ENCODE measurements at regions not wholly inside any gene's neighbourhood (a gene's known extent, or its start where the extent isn't known, plus 50 kb on each side); places are given as distances from the start of the nearest gene placed in this dataset.
"Not testable (repeated sequence)": the region's sequence is repeated elsewhere in the genome, so short reads cannot be mapped to it uniquely, and the experiment has no call there.

DNA sequence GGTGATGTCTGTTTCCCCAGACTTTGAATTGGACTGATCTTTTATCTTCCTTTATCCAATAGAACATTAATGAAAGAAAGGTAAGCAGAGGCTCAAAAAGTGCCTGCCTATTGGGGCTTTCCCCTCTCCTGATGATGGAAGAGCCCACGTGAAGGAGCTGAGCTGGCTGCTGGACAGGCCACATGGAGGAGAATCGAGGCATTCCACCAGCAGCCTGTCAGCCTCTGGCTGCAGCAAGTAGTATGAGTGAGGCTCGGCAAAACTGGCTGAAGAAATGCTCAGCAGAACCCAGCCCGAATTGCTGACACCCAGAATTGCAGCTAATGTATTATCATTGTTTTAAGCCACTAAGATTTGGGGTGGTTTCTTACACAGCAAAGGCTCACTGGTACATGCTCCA lies 66.5 kb upstream of the STC2 start:
- Mint-ChIP-seq H3K4me3 (ENCODE audit: unreplicated experiment) (no peak overlapping the region), H3K4me1 (ENCODE audit: unreplicated experiment) (peaks cover 17% of the 10 kb centered on the region), H3K9me3 (ENCODE audit: unreplicated experiment) (peaks cover 3% of the 10 kb centered on the region), H3K36me3 (ENCODE audit: unreplicated experiment) (no peaks in the 10 kb centered on the region), H3K27ac (ENCODE audit: unreplicated experiment) (no peak overlapping the region), H3K27me3 (ENCODE audit: unreplicated experiment) (no peaks in the 10 kb centered on the region)
- DNase-seq (ENCODE audit: extremely low spot score, unreplicated experiment): no peak
- TF ChIP-seq, protein P1, sequence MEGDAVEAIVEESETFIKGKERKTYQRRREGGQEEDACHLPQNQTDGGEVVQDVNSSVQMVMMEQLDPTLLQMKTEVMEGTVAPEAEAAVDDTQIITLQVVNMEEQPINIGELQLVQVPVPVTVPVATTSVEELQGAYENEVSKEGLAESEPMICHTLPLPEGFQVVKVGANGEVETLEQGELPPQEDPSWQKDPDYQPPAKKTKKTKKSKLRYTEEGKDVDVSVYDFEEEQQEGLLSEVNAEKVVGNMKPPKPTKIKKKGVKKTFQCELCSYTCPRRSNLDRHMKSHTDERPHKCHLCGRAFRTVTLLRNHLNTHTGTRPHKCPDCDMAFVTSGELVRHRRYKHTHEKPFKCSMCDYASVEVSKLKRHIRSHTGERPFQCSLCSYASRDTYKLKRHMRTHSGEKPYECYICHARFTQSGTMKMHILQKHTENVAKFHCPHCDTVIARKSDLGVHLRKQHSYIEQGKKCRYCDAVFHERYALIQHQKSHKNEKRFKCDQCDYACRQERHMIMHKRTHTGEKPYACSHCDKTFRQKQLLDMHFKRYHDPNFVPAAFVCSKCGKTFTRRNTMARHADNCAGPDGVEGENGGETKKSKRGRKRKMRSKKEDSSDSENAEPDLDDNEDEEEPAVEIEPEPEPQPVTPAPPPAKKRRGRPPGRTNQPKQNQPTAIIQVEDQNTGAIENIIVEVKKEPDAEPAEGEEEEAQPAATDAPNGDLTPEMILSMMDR (IDR thresholded peaks at IDR 0.05): no peak

DNA sequence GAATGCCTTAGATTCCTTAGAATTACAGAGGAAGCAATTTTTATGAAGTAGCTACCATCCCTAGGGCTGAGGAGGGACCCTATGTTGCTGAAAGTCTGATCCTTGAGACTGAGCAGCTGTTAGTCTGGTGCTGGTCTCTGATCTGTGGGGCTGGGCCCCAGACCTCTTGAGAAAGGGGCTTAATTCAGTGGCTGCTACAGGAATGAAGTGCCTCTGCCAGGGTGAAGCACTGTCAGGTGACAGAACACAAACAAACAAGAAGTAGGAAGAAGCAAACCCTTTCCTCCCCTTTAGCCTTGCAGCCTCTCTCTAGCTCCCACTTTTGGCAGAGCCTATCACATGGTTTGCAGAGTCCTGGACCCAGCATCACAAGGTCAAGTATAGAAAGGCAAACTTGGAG lies 64.0 kb upstream of the STC2 start:
- Mint-ChIP-seq H3K36me3 (ENCODE audit: unreplicated experiment) (no peaks in the 10 kb centered on the region), H3K27me3 (ENCODE audit: unreplicated experiment) (no peaks in the 10 kb centered on the region), H3K27ac (ENCODE audit: unreplicated experiment) (no peak overlapping the region), H3K4me1 (ENCODE audit: unreplicated experiment) (peaks cover 13% of the 10 kb centered on the region), H3K9me3 (ENCODE audit: unreplicated experiment) (peaks cover 3% of the 10 kb centered on the region), H3K4me3 (ENCODE audit: unreplicated experiment) (no peak overlapping the region)
- TF ChIP-seq, protein P1 (IDR thresholded peaks at IDR 0.05): no peak
- DNase-seq (ENCODE audit: extremely low spot score, unreplicated experiment): no peak

DNA sequence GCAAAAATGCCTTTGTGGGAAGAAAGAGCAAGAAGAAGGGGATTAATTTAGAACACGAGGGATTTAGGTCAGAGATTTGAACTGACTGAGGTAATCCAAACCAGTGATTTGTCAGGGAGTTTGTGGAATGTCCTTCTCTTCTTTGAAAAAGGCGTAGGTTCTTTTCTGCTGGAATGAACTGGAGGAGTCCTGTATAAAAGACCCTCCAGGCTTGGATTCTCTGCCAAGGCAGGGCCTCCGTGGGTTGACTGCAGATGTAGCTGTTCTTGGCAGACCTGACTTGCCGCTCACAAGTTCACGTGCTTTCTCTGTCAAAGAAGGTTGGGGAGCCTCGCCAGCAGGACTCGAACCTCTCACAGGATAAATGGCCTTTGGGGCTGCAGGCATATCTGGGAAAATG lies 62.8 kb upstream of the STC2 start:
- Mint-ChIP-seq H3K4me3 (ENCODE audit: unreplicated experiment) (no peak overlapping the region), H3K4me1 (ENCODE audit: unreplicated experiment) (peaks cover 11% of the 10 kb centered on the region), H3K27ac (ENCODE audit: unreplicated experiment) (no peak overlapping the region), H3K36me3 (ENCODE audit: unreplicated experiment) (no peaks in the 10 kb centered on the region), H3K27me3 (ENCODE audit: unreplicated experiment) (no peaks in the 10 kb centered on the region), H3K9me3 (ENCODE audit: unreplicated experiment) (peaks cover 3% of the 10 kb centered on the region)
- DNase-seq (ENCODE audit: extremely low spot score, unreplicated experiment): peak; percentile 48
- TF ChIP-seq, protein P1 (IDR thresholded peaks at IDR 0.05): no peak

DNA sequence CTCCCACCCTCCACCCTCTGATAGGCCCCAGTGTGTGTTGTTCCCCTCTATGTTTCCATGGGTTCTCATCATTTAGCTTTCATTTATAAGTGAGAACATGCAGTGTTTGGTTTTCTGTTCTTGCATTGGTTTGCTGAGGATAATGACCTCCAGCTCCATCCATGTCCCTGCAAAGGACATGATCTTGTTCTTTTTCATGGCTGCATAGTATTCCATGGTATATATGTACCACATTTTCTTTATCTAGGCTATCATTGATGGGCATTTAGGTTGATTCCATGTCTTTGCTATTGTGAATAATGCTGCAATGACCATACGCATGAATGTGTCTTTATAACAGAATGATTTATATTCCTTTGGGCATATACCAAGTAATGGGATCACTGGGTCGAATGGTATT lies 59.1 kb upstream of the STC2 start:
- not testable (repeated sequence) for H3K36me3 Mint-ChIP-seq (ENCODE audit: unreplicated experiment)

DNA sequence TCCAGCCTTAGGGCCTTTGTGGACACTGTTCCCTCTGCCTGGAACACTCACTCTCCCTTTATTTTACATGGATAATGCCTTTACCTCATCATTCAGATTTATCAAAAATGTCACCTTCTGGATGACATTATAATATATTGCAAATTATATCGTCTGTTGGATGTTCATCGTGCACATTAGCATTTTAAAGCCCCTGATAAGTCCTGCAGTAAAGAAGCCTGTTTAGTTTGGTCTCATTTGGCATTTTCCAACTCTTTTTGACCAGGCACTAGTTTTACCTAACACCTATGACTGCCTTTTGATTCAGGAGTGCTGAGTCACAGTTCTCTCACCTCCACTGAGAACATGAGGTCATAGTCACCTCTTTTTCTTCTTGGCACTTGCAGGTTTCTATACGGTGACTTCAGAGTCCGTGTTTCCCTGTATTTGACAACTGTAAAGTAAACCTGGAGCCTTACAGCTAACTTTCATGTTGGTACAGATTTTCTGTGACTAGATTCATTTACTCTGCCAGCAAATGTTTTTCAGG lies 57.7 kb upstream of the STC2 start:
- H3K4me1 Mint-ChIP-seq (ENCODE audit: unreplicated experiment): no peaks in the 10 kb centered on the region
- TF ChIP-seq, protein P1 (IDR thresholded peaks at IDR 0.05): no peak
- no peak overlapping the region for H3K27ac Mint-ChIP-seq (ENCODE audit: unreplicated experiment)
- H3K4me3 Mint-ChIP-seq (ENCODE audit: unreplicated experiment): no peak overlapping the region
- no peaks in the 10 kb centered on the region for H3K27me3 Mint-ChIP-seq (ENCODE audit: unreplicated experiment)
- no peaks in the 10 kb centered on the region for H3K9me3 Mint-ChIP-seq (ENCODE audit: unreplicated experiment)
- H3K36me3 Mint-ChIP-seq (ENCODE audit: unreplicated experiment): no peaks in the 10 kb centered on the region
- no peak for DNase-seq (ENCODE audit: extremely low spot score, unreplicated experiment)

More for the DNA sequence above, 59.1 kb upstream of the STC2 start:
- not testable (repeated sequence) for H3K27ac Mint-ChIP-seq (ENCODE audit: unreplicated experiment); DNase-seq (ENCODE audit: extremely low spot score, unreplicated experiment); H3K9me3 Mint-ChIP-seq (ENCODE audit: unreplicated experiment); H3K27me3 Mint-ChIP-seq (ENCODE audit: unreplicated experiment); H3K4me3 Mint-ChIP-seq (ENCODE audit: unreplicated experiment); H3K4me1 Mint-ChIP-seq (ENCODE audit: unreplicated experiment)

DNA sequence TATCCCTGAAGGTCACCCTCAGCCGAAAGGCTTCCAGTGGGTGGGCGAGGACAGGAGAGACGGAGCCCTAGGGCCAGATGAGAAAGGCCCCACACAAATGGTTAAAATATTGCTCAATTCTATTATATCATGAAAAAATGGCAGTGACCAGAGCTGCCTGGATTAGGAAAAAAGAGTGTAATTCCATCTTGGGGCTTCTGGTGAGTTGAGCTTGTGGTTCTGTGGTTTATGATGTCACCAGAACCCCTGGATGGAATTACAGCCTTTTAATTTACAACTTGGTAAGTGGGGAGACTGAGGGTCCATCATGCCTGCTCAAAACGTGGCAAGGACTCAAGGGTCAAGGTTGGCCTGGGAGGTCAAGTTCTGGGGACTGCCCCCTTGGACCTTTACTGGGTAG lies 55.5 kb upstream of the STC2 start:
- no peak overlapping the region for H3K4me3 Mint-ChIP-seq (ENCODE audit: unreplicated experiment)
- TF ChIP-seq, protein P1 (IDR thresholded peaks at IDR 0.05): no peak
- no peaks in the 10 kb centered on the region for H3K9me3 Mint-ChIP-seq (ENCODE audit: unreplicated experiment)
- no peak for DNase-seq (ENCODE audit: extremely low spot score, unreplicated experiment)
- H3K4me1 Mint-ChIP-seq (ENCODE audit: unreplicated experiment): no peaks in the 10 kb centered on the region
- H3K36me3 Mint-ChIP-seq (ENCODE audit: unreplicated experiment): no peaks in the 10 kb centered on the region
- no peaks in the 10 kb centered on the region for H3K27me3 Mint-ChIP-seq (ENCODE audit: unreplicated experiment)
- H3K27ac Mint-ChIP-seq (ENCODE audit: unreplicated experiment): no peak overlapping the region
